Glutamatergic neuron (in vitro differentiated cells): ENCODE measurements at regions not wholly inside any gene's neighbourhood (a gene's known extent, or its start where the extent isn't known, plus 50 kb on each side); places are given as distances from the start of the nearest gene placed in this dataset.

Source experiments
- DNase-seq: peaks from one replicate; pipeline ENCODE4 v3.0.0; 2022
- H3K27ac Mint-ChIP-seq: one replicate; pipeline ENCODE4 v1.8.0; 2020; ENCODE audit warnings: mild to moderate bottlenecking, mixed read lengths, inconsistent platforms; ENCODE audit not compliant: unreplicated experiment
- H3K27me3 Mint-ChIP-seq: one replicate; pipeline ENCODE4 v1.8.0; 2020; ENCODE audit warnings: mild to moderate bottlenecking, moderate library complexity, mixed read lengths, inconsistent platforms; ENCODE audit not compliant: unreplicated experiment
- H3K36me3 Mint-ChIP-seq: one replicate; pipeline ENCODE4 v1.8.0; 2020; ENCODE audit warnings: mild to moderate bottlenecking, mixed read lengths, inconsistent platforms; ENCODE audit not compliant: unreplicated experiment
- H3K4me1 Mint-ChIP-seq: one replicate; pipeline ENCODE4 v1.8.0; 2020; ENCODE audit warnings: mild to moderate bottlenecking, low read depth, mixed read lengths, inconsistent platforms; ENCODE audit not compliant: unreplicated experiment
- H3K4me3 Mint-ChIP-seq: one replicate; pipeline ENCODE4 v1.8.0; 2020; ENCODE audit warnings: mild to moderate bottlenecking, mixed read lengths, inconsistent platforms; ENCODE audit not compliant: unreplicated experiment
- H3K9me3 Mint-ChIP-seq: one replicate; pipeline ENCODE4 v1.8.0; 2020; ENCODE audit warnings: mild to moderate bottlenecking, moderate library complexity, mixed read lengths, inconsistent platforms; ENCODE audit not compliant: unreplicated experiment
- CTCF ChIP-seq: fragments of 200-600 bp; sonication (generic); IDR thresholded peaks from one replicate; pipeline ENCODE4 v1.5.0; 2021; ENCODE audit not compliant: partially characterized antibody, unreplicated experiment

- H3K9me3 Mint-ChIP-seq: no peaks in the 10 kb centered on the region
- no peak for DNase-seq
- H3K36me3 Mint-ChIP-seq: no peaks in the 10 kb centered on the region
- no peaks in the 10 kb centered on the region for H3K4me1 Mint-ChIP-seq
- no peaks in the 10 kb centered on the region for H3K27me3 Mint-ChIP-seq
- H3K4me3 Mint-ChIP-seq: no peak overlapping the region
- H3K27ac Mint-ChIP-seq: no peak overlapping the region
- TF ChIP-seq CTCF: no peak
These were observed 60.1 kb upstream of the DIO2 start for GRCh38 chr14:80271389-80271788.

GRCh38 chr14:80269353-80269925 is 58.1 kb upstream of the DIO2 start:
- H3K36me3 Mint-ChIP-seq: no peaks in the 10 kb centered on the region
- H3K27me3 Mint-ChIP-seq: no peaks in the 10 kb centered on the region
- no peaks in the 10 kb centered on the region for H3K9me3 Mint-ChIP-seq
- H3K27ac Mint-ChIP-seq: no peak overlapping the region
- no peak for DNase-seq
- H3K4me3 Mint-ChIP-seq: no peak overlapping the region
- no peaks in the 10 kb centered on the region for H3K4me1 Mint-ChIP-seq
- no peak for TF ChIP-seq CTCF

GRCh38 chr14:80266930-80267329 is 55.6 kb upstream of the DIO2 start:
- Mint-ChIP-seq H3K9me3 (no peaks in the 10 kb centered on the region), H3K27ac (no peak overlapping the region), H3K4me3 (no peak overlapping the region), H3K36me3 (no peaks in the 10 kb centered on the region), H3K4me1 (no peaks in the 10 kb centered on the region), H3K27me3 (no peaks in the 10 kb centered on the region)
- DNase-seq: no peak
- no peak for TF ChIP-seq CTCF

GRCh38 chr14:80264702-80265101 is 53.4 kb upstream of the DIO2 start:
- Mint-ChIP-seq H3K36me3 (no peaks in the 10 kb centered on the region), H3K4me3 (no peak overlapping the region), H3K27me3 (no peaks in the 10 kb centered on the region), H3K9me3 (no peaks in the 10 kb centered on the region), H3K4me1 (no peaks in the 10 kb centered on the region), H3K27ac (no peak overlapping the region)
- DNase-seq: no peak
- no peak for TF ChIP-seq CTCF
